C4-2B (cell line): ENCODE measurements at regions not wholly inside any gene's neighbourhood (a gene's known extent, or its start where the extent isn't known, plus 50 kb on each side); places are given as distances from the start of the nearest gene placed in this dataset.

Source experiments
- CTCF ChIP-seq: fragments of 450-650 bp; conservative IDR thresholded peaks from 2 replicates; pipeline ENCODE4 v1.5.1; 2017; ENCODE audit warnings: mild to moderate bottlenecking
- ZFX ChIP-seq: fragments of 450-650 bp; IDR thresholded peaks from 2 replicates; pipeline ENCODE4 v1.6.1; 2017

GRCh38 chr3:22288756-22289155 lies 537.7 kb upstream of the ZNF385D start:
- TF ChIP-seq CTCF (no peak), ZFX (no peak)
